ENCODE measurements at regions not wholly inside any gene's neighbourhood (a gene's known extent, or its start where the extent isn't known, plus 50 kb on each side); places are given as distances from the start of the nearest gene placed in this dataset.

GRCh38 chr2:4873876-4874593 lies 818.1 kb upstream of the SOX11 start:
- intact Hi-C loops (cut with micrococcal nuclease), result no loop called here
- Histone ChIP-seq H3K4me2 (ENCODE audit: low read length) (no peak overlapping the region), H3K4me1 (ENCODE audit: control insufficient read depth in 1 of 2, insufficient read depth in 2 of 2, low read length in 2 of 2) (no peaks in the 10 kb centered on the region), H2AFZ (ENCODE audit: low read depth, low read length, poor library complexity, severe bottlenecking) (no peak overlapping the region), H3K9me2 (ENCODE audit: insufficient read depth) (no peaks in the 10 kb centered on the region), H3K27ac (ENCODE audit: low read depth, low read length) (no peak overlapping the region), H3K4me3 (replicated peaks in 1 of 2; ENCODE audit: low read depth in 1 of 2, low read length in 2 of 2) (no peak overlapping the region), H3K27me3 (ENCODE audit: insufficient read depth, low read length) (no peaks in the 10 kb centered on the region), H3K9me3 (ENCODE audit: control insufficient read depth in 1 of 2, insufficient read depth in 1 of 2, low read depth in 1 of 2, low read length in 2 of 2) (peaks cover 8 to 29% of the 10 kb centered on the region in 2 experiments; a peak in 2 of 4 replicates), H3K36me3 (ENCODE audit: control insufficient read depth in 1 of 2, insufficient read depth in 2 of 2, low read length in 2 of 2) (no peaks in the 10 kb centered on the region), H4K20me1 (ENCODE audit: insufficient read depth) (no peaks in the 10 kb centered on the region), H3K79me2 (ENCODE audit: insufficient read depth, low read length) (no peaks in the 10 kb centered on the region), H3K9ac (ENCODE audit: low read length) (no peak overlapping the region)
- ChIA-PET RAD21 (ENCODE audit: low non-redundant PET in 1 of 2, low total read pairs in 2 of 2, uncharacterized antibody in 2 of 2, unreplicated experiment in 2 of 2) (no interaction called here), CTCF (no interaction called here), POLR2A (no interaction called here)
- DNase-seq (ENCODE audit: low read depth, low spot score) (no peak), ATAC-seq (no peak)
- TF ChIP-seq CEBPB (IDR thresholded peaks at IDR 0.05; ENCODE audit: low read depth), result no peak
- TF ChIP-seq CBX3 (IDR thresholded peaks at IDR 0.05; ENCODE audit: low read depth), result no peak
- TF ChIP-seq POLR2A (IDR thresholded peaks at IDR 0.05; ENCODE audit: borderline replicate concordance, extremely low read depth, insufficient read depth, insufficient read length), result no peak
- no peak for TF ChIP-seq SRF (IDR thresholded peaks at IDR 0.05; ENCODE audit: low read depth)
- TF ChIP-seq TCF7L2 (IDR thresholded peaks at IDR 0.05; ENCODE audit: borderline replicate concordance, extremely low read depth, insufficient read depth, insufficient read length), result no peak
- TF ChIP-seq EGR1 (IDR thresholded peaks at IDR 0.05; ENCODE audit: low read depth), result no peak
- no peak for TF ChIP-seq POLR2AphosphoS5 (IDR thresholded peaks at IDR 0.05; ENCODE audit: low read depth, low read length)
- TF ChIP-seq YY1 (IDR thresholded peaks at IDR 0.05; ENCODE audit: extremely low read depth, insufficient replicate concordance, low read depth, low read length), result no peak
- TF ChIP-seq EZH2phosphoT487 (IDR thresholded peaks at IDR 0.05; ENCODE audit: borderline replicate concordance), result no peak
- TF ChIP-seq, protein P1, sequence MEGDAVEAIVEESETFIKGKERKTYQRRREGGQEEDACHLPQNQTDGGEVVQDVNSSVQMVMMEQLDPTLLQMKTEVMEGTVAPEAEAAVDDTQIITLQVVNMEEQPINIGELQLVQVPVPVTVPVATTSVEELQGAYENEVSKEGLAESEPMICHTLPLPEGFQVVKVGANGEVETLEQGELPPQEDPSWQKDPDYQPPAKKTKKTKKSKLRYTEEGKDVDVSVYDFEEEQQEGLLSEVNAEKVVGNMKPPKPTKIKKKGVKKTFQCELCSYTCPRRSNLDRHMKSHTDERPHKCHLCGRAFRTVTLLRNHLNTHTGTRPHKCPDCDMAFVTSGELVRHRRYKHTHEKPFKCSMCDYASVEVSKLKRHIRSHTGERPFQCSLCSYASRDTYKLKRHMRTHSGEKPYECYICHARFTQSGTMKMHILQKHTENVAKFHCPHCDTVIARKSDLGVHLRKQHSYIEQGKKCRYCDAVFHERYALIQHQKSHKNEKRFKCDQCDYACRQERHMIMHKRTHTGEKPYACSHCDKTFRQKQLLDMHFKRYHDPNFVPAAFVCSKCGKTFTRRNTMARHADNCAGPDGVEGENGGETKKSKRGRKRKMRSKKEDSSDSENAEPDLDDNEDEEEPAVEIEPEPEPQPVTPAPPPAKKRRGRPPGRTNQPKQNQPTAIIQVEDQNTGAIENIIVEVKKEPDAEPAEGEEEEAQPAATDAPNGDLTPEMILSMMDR (IDR thresholded peaks at IDR 0.05 in 2 of 3, conservative IDR thresholded peaks at IDR 0.05 in 1 of 3; ENCODE audit: borderline replicate concordance in 1 of 3, insufficient read depth in 1 of 3, low read depth in 2 of 3, low read length in 2 of 3), result no peak
- no peak for TF ChIP-seq ZFX (IDR thresholded peaks at IDR 0.05)
- TF ChIP-seq JUND (IDR thresholded peaks at IDR 0.05), result no peak
- TF ChIP-seq REST (IDR thresholded peaks at IDR 0.05; ENCODE audit: low read depth), result no peak
- no TSS peak for BruUV-seq (replicated peaks)
